Bronchial epithelial cell (primary cell): ENCODE measurements at regions not wholly inside any gene's neighbourhood (a gene's known extent, or its start where the extent isn't known, plus 50 kb on each side); places are given as distances from the start of the nearest gene placed in this dataset.

ENCODE experiments used
- DNase-seq: peaks from one replicate; pipeline ENCODE4 v3.0.0-alpha.2; 2010; ENCODE audit warnings: low read depth
- FAIRE-seq: peaks from 2 replicates; lab custom pipeline; 2011; peaks lifted over from hg19 to GRCh38; lab: Jason Lieb, UNC
- H3K27me3 ChIP-seq: 2 replicates; pipeline ENCODE4 v1.5.1; 2011; ENCODE audit warnings: low read length; ENCODE audit not compliant: control insufficient read depth, insufficient read depth
- H3K36me3 ChIP-seq: 2 replicates; pipeline ENCODE4 v1.5.1; 2011; ENCODE audit warnings: low read length; ENCODE audit not compliant: control insufficient read depth, insufficient read depth
- H3K4me3 ChIP-seq: 2 replicates; pipeline ENCODE4 v1.5.1; 2011; ENCODE audit warnings: mild to moderate bottlenecking, low read depth, low read length, control low read depth
- CTCF ChIP-seq: IDR thresholded peaks from 2 replicates; pipeline ENCODE4 v1.5.1; 2011; ENCODE audit warnings: mild to moderate bottlenecking, moderate library complexity, low read length, control low read depth, inconsistent platforms; ENCODE audit not compliant: insufficient read depth, severe bottlenecking

GRCh38 chr10:122767621-122768388 lies 68.2 kb upstream of the C10orf120 start:
- Histone ChIP-seq H3K36me3 (no peaks in the 10 kb centered on the region), H3K27me3 (peaks cover 1% of the 10 kb centered on the region), H3K4me3 (no peak overlapping the region)
- FAIRE-seq (no peak), DNase-seq (no peak)
- no peak for TF ChIP-seq CTCF

- FAIRE-seq = no peak
These were observed 65.8 kb upstream of the C10orf120 start for GRCh38 chr10:122765412-122765811.

GRCh38 chr10:122756656-122757055 lies 57.0 kb upstream of the C10orf120 start:
- no peak for TF ChIP-seq CTCF
- Histone ChIP-seq H3K4me3 (no peak overlapping the region), H3K27me3 (no peaks in the 10 kb centered on the region), H3K36me3 (no peaks in the 10 kb centered on the region)
- FAIRE-seq (no peak), DNase-seq (no peak)

More at GRCh38 chr10:122765412-122765811, 65.8 kb upstream of the C10orf120 start:
- Histone ChIP-seq H3K36me3 (no peaks in the 10 kb centered on the region), H3K27me3 (peaks cover 1% of the 10 kb centered on the region), H3K4me3 (no peak overlapping the region)
- TF ChIP-seq CTCF = no peak
- no peak for DNase-seq

- FAIRE-seq (no peak), DNase-seq (no peak)
- H3K27me3 ChIP-seq = no peaks in the 10 kb centered on the region
These were observed 55.0 kb upstream of the C10orf120 start for GRCh38 chr10:122754491-122755235.

DNA sequence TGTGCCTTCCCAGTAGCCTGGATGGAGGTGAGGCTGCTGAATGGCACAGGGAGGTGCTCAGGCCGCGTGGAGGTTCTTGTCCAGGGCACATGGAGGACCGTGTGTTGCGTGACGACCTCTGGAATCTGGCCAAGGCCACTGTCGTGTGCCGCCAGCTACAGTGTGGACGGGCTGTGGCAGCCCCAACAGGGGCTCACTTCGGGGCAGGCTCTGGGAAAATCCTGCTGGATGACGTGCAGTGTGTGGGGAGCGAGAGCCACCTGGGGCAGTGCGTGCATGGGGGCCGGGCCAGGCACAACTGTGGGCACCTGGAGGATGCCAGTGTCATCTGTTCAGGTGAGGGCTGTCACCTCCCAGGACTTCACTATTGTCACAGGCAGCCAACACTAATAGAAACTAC lies 50.2 kb upstream of the C10orf120 start:
- FAIRE-seq (no peak), DNase-seq (no peak)
- Histone ChIP-seq H3K4me3 (no peak overlapping the region), H3K36me3 (no peaks in the 10 kb centered on the region), H3K27me3 (no peaks in the 10 kb centered on the region)
- TF ChIP-seq CTCF = no peak

More at GRCh38 chr10:122754491-122755235, 55.0 kb upstream of the C10orf120 start:
- TF ChIP-seq CTCF = no peak
- H3K4me3 ChIP-seq = no peak overlapping the region
- no peaks in the 10 kb centered on the region for H3K36me3 ChIP-seq
